HCT116 (cell line): ENCODE measurements at regions not wholly inside any gene's neighbourhood (a gene's known extent, or its start where the extent isn't known, plus 50 kb on each side); places are given as distances from the start of the nearest gene placed in this dataset.

ENCODE experiments used
- ATAC-seq: fragments of 200-7000 bp; cut with Tn5 transposase; 2 replicates; pipeline ENCODE4 v1.9.1; 2020; ENCODE audit warnings: mild to moderate bottlenecking, moderate library complexity
- BruUV-seq: library from RNA; stranded (reverse); fragments of 400-500 nt; replicated peaks from 2 replicates; lab custom pipeline; 2021; lab: Mats Ljungman, UMichigan
- CTCF ChIA-PET: fragments of 300-600 bp; sonication (Branson Sonifier 250); formaldehyde crosslinking; loops from one replicate; lab custom pipeline; 2021; ENCODE audit warnings: antibody characterized with exemption; lab: Charles Lee
- POLR2A ChIA-PET: fragments of 300-600, 350-600 bp; sonication (Branson Sonifier 250); formaldehyde crosslinking; loops from one replicate; lab custom pipeline; 2021; ENCODE audit warnings: antibody characterized with exemption; lab: Charles Lee
- RAD21 ChIA-PET, 2 experiments: fragments of 300-600 bp; sonication (Branson Sonifier 250); formaldehyde crosslinking; loops; one replicate each; lab custom pipeline; 2023; ENCODE audit warnings: low total read pairs in 2 of 2; ENCODE audit not compliant: uncharacterized antibody in 2 of 2, unreplicated experiment in 2 of 2, low non-redundant PET in 1 of 2; lab: Charles Lee
- DNase-seq: peaks from one replicate; pipeline ENCODE4 v3.0.0-alpha.2; 2010; ENCODE audit warnings: low read depth, low spot score
- H2AFZ ChIP-seq: fragments of 200-600 bp; shearing (Covaris generic), sonication (generic); 2 replicates; pipeline ENCODE4 v1.6.1; 2017; ENCODE audit warnings: low read depth, mixed run types, mixed read lengths, antibody characterized with exemption, low read length; ENCODE audit not compliant: poor library complexity, severe bottlenecking
- H3K27ac ChIP-seq: 2 replicates; pipeline ENCODE4 v1.5.1; 2012; ENCODE audit warnings: low read depth, low read length
- H3K27me3 ChIP-seq: fragments of 200-600 bp; sonication (generic); 2 replicates; pipeline ENCODE4 v1.6.1; 2016; ENCODE audit warnings: mixed run types, low read length, mixed read lengths; ENCODE audit not compliant: insufficient read depth
- H3K36me3 ChIP-seq, 2 experiments: fragments of 200-500 bp in 1 of 2; fragments of 200-600 bp in 1 of 2; sonication (Bioruptor generic) in 1 of 2; sonication (generic) in 1 of 2; 2 replicates each; pipeline versions ENCODE4 v1.5.1 to v1.6.1; 2014 to 2016; ENCODE audit warnings: low read length in 2 of 2, inconsistent platforms in 1 of 2, mixed read lengths in 1 of 2, mixed run types in 1 of 2; ENCODE audit not compliant: insufficient read depth in 2 of 2, control insufficient read depth in 1 of 2
- H3K4me1 ChIP-seq, 2 experiments: fragments of 200-600 bp in 1 of 2; sonication (generic) in 1 of 2; 2 replicates each; pipeline versions ENCODE4 v1.5.1 to v1.6.1; 2012 to 2017; ENCODE audit warnings: low read length in 2 of 2, inconsistent platforms in 1 of 2, mild to moderate bottlenecking in 1 of 2, mixed read lengths in 1 of 2, mixed run types in 1 of 2, moderate library complexity in 1 of 2; ENCODE audit not compliant: insufficient read depth in 2 of 2, control insufficient read depth in 1 of 2
- H3K4me2 ChIP-seq: fragments of 200-600 bp; sonication (generic); 2 replicates; pipeline ENCODE4 v1.6.1; 2017; ENCODE audit warnings: mixed run types, low read length, mixed read lengths
- H3K4me3 ChIP-seq, 2 experiments: fragments of 200-600 bp in 1 of 2; sonication (generic) in 1 of 2; replicated peaks in 1 of 2; 2 replicates each; pipeline ENCODE4 v1.5.1; 2011 to 2016; ENCODE audit warnings: low read length in 2 of 2, control low read depth in 1 of 2, low read depth in 1 of 2, mild to moderate bottlenecking in 1 of 2, mixed read lengths in 1 of 2, mixed run types in 1 of 2
- H3K79me2 ChIP-seq: fragments of 200-600 bp; sonication (generic); 2 replicates; pipeline ENCODE4 v1.6.1; 2017; ENCODE audit warnings: mild to moderate bottlenecking, mixed run types, low read length, moderate library complexity, mixed read lengths; ENCODE audit not compliant: insufficient read depth
- H3K9ac ChIP-seq: fragments of 200-600 bp; sonication (generic); 2 replicates; pipeline ENCODE4 v1.6.1; 2016; ENCODE audit warnings: low read length, mixed read lengths
- H3K9me2 ChIP-seq: fragments of 200-600 bp; sonication (generic), shearing (Covaris generic); 2 replicates; pipeline ENCODE4 v1.6.1; 2017; ENCODE audit warnings: mixed run types, mild to moderate bottlenecking, moderate library complexity; ENCODE audit not compliant: insufficient read depth
- H3K9me3 ChIP-seq, 2 experiments: fragments of 200-500 bp in 1 of 2; fragments of 200-600 bp in 1 of 2; sonication (Bioruptor generic) in 1 of 2; sonication (generic) in 1 of 2; 2 replicates each; pipeline ENCODE4 v1.6.1; 2014 to 2017; ENCODE audit warnings: low read length in 2 of 2, mixed read lengths in 2 of 2, inconsistent platforms in 1 of 2, low read depth in 1 of 2, mild to moderate bottlenecking in 1 of 2, mixed run types in 1 of 2, moderate library complexity in 1 of 2; ENCODE audit not compliant: control insufficient read depth in 1 of 2, insufficient read depth in 1 of 2
- H4K20me1 ChIP-seq: fragments of 200-600 bp; sonication (generic), shearing (Covaris generic); 2 replicates; pipeline ENCODE4 v1.6.1; 2017; ENCODE audit warnings: mixed run types, mild to moderate bottlenecking, moderate library complexity; ENCODE audit not compliant: insufficient read depth
- ATF3 ChIP-seq: IDR thresholded peaks from 2 replicates; pipeline ENCODE4 v1.6.1; 2012
- CEBPB ChIP-seq: IDR thresholded peaks from 2 replicates; pipeline ENCODE4 v1.6.1; 2012; ENCODE audit warnings: low read depth
- CTCF ChIP-seq, 3 experiments: fragments of 200-600 bp in 1 of 3; sonication (generic) in 1 of 3; IDR thresholded peaks in 2 of 3; conservative IDR thresholded peaks in 1 of 3; 2 replicates each; pipeline ENCODE4 v1.5.1; 2012 to 2017; ENCODE audit warnings: low read depth in 2 of 3, low read length in 2 of 3, antibody characterized with exemption in 1 of 3, borderline replicate concordance in 1 of 3, control low read depth in 1 of 3, mild to moderate bottlenecking in 1 of 3, mixed read lengths in 1 of 3, mixed run types in 1 of 3, moderate library complexity in 1 of 3; ENCODE audit not compliant: insufficient read depth in 1 of 3
- FOSL1 ChIP-seq: IDR thresholded peaks from 2 replicates; pipeline ENCODE4 v1.6.1; 2012; ENCODE audit warnings: low read depth
- RAD21 ChIP-seq: IDR thresholded peaks from 2 replicates; pipeline ENCODE4 v1.6.1; 2012; ENCODE audit warnings: low read depth, mild to moderate bottlenecking
- REST ChIP-seq: IDR thresholded peaks from 2 replicates; pipeline ENCODE4 v1.6.1; 2012; ENCODE audit warnings: low read depth
- SIN3A ChIP-seq: IDR thresholded peaks from 2 replicates; pipeline ENCODE4 v1.6.1; 2012; ENCODE audit warnings: low read depth
- TCF7L2 ChIP-seq: IDR thresholded peaks from 2 replicates; pipeline ENCODE4 v1.7.0; 2011; ENCODE audit warnings: borderline replicate concordance, inconsistent platforms; ENCODE audit not compliant: insufficient read depth, insufficient read length; ENCODE audit errors: extremely low read depth
- YY1 ChIP-seq: IDR thresholded peaks from 2 replicates; pipeline ENCODE4 v1.6.1; 2011; ENCODE audit warnings: low read length, low read depth, moderate library complexity, mild to moderate bottlenecking; ENCODE audit not compliant: insufficient replicate concordance; ENCODE audit errors: extremely low read depth
- ZFX ChIP-seq: fragments of 450-650 bp; IDR thresholded peaks from 2 replicates; pipeline ENCODE4 v1.6.1; 2017
- intact Hi-C: fragments of 100-400 bp; cut with micrococcal nuclease; formaldehyde crosslinking; loops from 2 replicates; pipeline ENCODE4 v1.10.0; 2022

- no peaks in the 10 kb centered on the region for H4K20me1 ChIP-seq
- H3K9ac ChIP-seq = no peak overlapping the region
- TF ChIP-seq YY1 (no peak), ZFX (no peak), TCF7L2 (no peak), CEBPB (no peak), SIN3A (no peak), REST (no peak), CTCF (IDR thresholded peaks at IDR 0.05 in 2 of 3, conservative IDR thresholded peaks at IDR 0.05 in 1 of 3; ENCODE audit: borderline replicate concordance in 1 of 3, insufficient read depth in 1 of 3, low read depth in 2 of 3, low read length in 2 of 3) (no peak), RAD21 (no peak), FOSL1 (no peak), ATF3 (no peak)
- H3K9me2 ChIP-seq = no peaks in the 10 kb centered on the region
- H3K36me3 ChIP-seq = no peaks in the 10 kb centered on the region
- no peak overlapping the region for H3K27ac ChIP-seq
- H3K9me3 ChIP-seq = no peaks in the 10 kb centered on the region
- RAD21 ChIA-PET = no interaction called here
- no TSS peak for BruUV-seq
- POLR2A ChIA-PET = no interaction called here
- no peaks in the 10 kb centered on the region for H3K27me3 ChIP-seq
- H3K79me2 ChIP-seq = no peaks in the 10 kb centered on the region
- CTCF ChIA-PET = no interaction called here
- DNase-seq (no peak), ATAC-seq (no peak)
- H3K4me3 ChIP-seq = no peak overlapping the region
- no peak overlapping the region for H3K4me2 ChIP-seq
- H2AFZ ChIP-seq = no peak overlapping the region
- H3K4me1 ChIP-seq = no peaks in the 10 kb centered on the region
- intact Hi-C loops = no loop called here
These were observed 92.9 kb upstream of the CXCR4 start for GRCh38 chr2:136210822-136211221.
